HG02973 (cell line): ENCODE measurements at regions not wholly inside any gene's neighbourhood (a gene's known extent, or its start where the extent isn't known, plus 50 kb on each side); places are given as distances from the start of the nearest gene placed in this dataset.
A peak's percentile ranks its signal among the peaks of the same experiment; 100 is the strongest.

Experiments
- ATAC-seq: cut with Tn5 transposase; IDR thresholded peaks from one replicate; pipeline ENCODE4 v1.9.1; 2021; ENCODE audit warnings: moderate library complexity; ENCODE audit not compliant: unreplicated experiment

- ATAC-seq = no peak
Observed at GRCh38 chr2:104501929-104502328, 352.0 kb upstream of the POU3F3 start.

- ATAC-seq = no peak
Observed at GRCh38 chr2:104502901-104503300, 351.0 kb upstream of the POU3F3 start.

GRCh38 chr2:104504331-104505073 is 349.4 kb upstream of the POU3F3 start:
- no peak for ATAC-seq

GRCh38 chr2:104518256-104518655 is 335.7 kb upstream of the POU3F3 start:
- no peak for ATAC-seq

- no peak for ATAC-seq
Observed at GRCh38 chr2:104521247-104521646, 332.7 kb upstream of the POU3F3 start.

GRCh38 chr2:104523921-104524320 is 330.0 kb upstream of the POU3F3 start:
- no peak for ATAC-seq

GRCh38 chr2:104528101-104528500 is 325.8 kb upstream of the POU3F3 start:
- ATAC-seq = no peak

- no peak for ATAC-seq
Observed at GRCh38 chr2:104531122-104531521, 322.8 kb upstream of the POU3F3 start.

- ATAC-seq = no peak
Observed at GRCh38 chr2:104537116-104537515, 316.8 kb upstream of the POU3F3 start.

GRCh38 chr2:104538077-104538476 is 315.8 kb upstream of the POU3F3 start:
- no peak for ATAC-seq

GRCh38 chr2:104539649-104540048 is 314.3 kb upstream of the POU3F3 start:
- peak; percentile 56 for ATAC-seq

GRCh38 chr2:104545055-104545454 is 308.9 kb upstream of the POU3F3 start:
- no peak for ATAC-seq

- no peak for ATAC-seq
Observed at GRCh38 chr2:104546537-104546936, 307.4 kb upstream of the POU3F3 start.

- ATAC-seq = no peak
Observed at GRCh38 chr2:104547221-104547620, 306.7 kb upstream of the POU3F3 start.

GRCh38 chr2:104561251-104561650 is 292.7 kb upstream of the POU3F3 start:
- ATAC-seq = no peak

GRCh38 chr2:104562537-104562936 is 291.4 kb upstream of the POU3F3 start:
- ATAC-seq = no peak

- no peak for ATAC-seq
Observed at GRCh38 chr2:104563398-104563996, 290.4 kb upstream of the POU3F3 start.

- ATAC-seq = no peak
Observed at GRCh38 chr2:104568247-104568646, 285.7 kb upstream of the POU3F3 start.

GRCh38 chr2:104570259-104570658 is 283.7 kb upstream of the POU3F3 start:
- ATAC-seq = no peak

GRCh38 chr2:104572834-104573233 is 281.1 kb upstream of the POU3F3 start:
- ATAC-seq = no peak

GRCh38 chr2:104574367-104574766 is 279.5 kb upstream of the POU3F3 start:
- no peak for ATAC-seq

GRCh38 chr2:104577143-104577542 is 276.8 kb upstream of the POU3F3 start:
- ATAC-seq = no peak

GRCh38 chr2:104582471-104582870 is 271.4 kb upstream of the POU3F3 start:
- ATAC-seq = no peak
